H1 (cell line): ENCODE measurements at regions not wholly inside any gene's neighbourhood (a gene's known extent, or its start where the extent isn't known, plus 50 kb on each side); places are given as distances from the start of the nearest gene placed in this dataset.
A peak's percentile ranks its signal among the peaks of the same experiment; 100 is the strongest.

Source experiments
- CTCF ChIA-PET: fragments of 300-600 bp; sonication (Branson Sonifier 250); formaldehyde crosslinking; loops from one replicate; lab custom pipeline; 2021; ENCODE audit not compliant: partially characterized antibody; lab: Charles Lee
- POLR2A ChIA-PET: fragments of 300-600 bp; sonication (Branson Sonifier 250); formaldehyde crosslinking; loops from one replicate; lab custom pipeline; 2021; ENCODE audit warnings: inconsistent platforms; ENCODE audit not compliant: partially characterized antibody; lab: Charles Lee
- DNase-seq, 2 experiments: peaks; one replicate each; pipeline versions ENCODE4 v3.0.0 to v3.0.0-alpha.2; 2010 to 2022; ENCODE audit warnings: low spot score in 2 of 2, low read depth in 1 of 2, mixed read lengths in 1 of 2
- FAIRE-seq: peaks from 2 replicates; lab custom pipeline; 2011; peaks lifted over from hg19 to GRCh38; lab: Jason Lieb, UNC
- H2AFZ ChIP-seq: 2 replicates; pipeline ENCODE4 v1.8.1; 2012; ENCODE audit warnings: low read length, inconsistent platforms
- H2AK5ac ChIP-seq: 2 replicates; pipeline ENCODE4 v1.6.1; 2013; ENCODE audit warnings: low read depth, low read length
- H2BK120ac ChIP-seq: replicated peaks from 2 replicates; pipeline ENCODE3; 2013; ENCODE audit warnings: low read depth, low read length, inconsistent platforms
- H2BK12ac ChIP-seq: 2 replicates; pipeline ENCODE4 v1.6.1; 2013; ENCODE audit warnings: low read depth, low read length
- H2BK15ac ChIP-seq: 2 replicates; pipeline ENCODE4 v1.6.1; 2013; ENCODE audit warnings: low read length
- H2BK20ac ChIP-seq: 2 replicates; pipeline ENCODE4 v1.6.1; 2013; ENCODE audit warnings: low read length
- H2BK5ac ChIP-seq: 2 replicates; pipeline ENCODE4 v1.6.1; 2013; ENCODE audit warnings: low read depth, low read length
- H3K14ac ChIP-seq: 2 replicates; pipeline ENCODE4 v1.6.1; 2013; ENCODE audit warnings: inconsistent platforms; ENCODE audit not compliant: insufficient read length
- H3K18ac ChIP-seq: 2 replicates; pipeline ENCODE4 v1.6.1; 2013; ENCODE audit warnings: low read length; ENCODE audit errors: extremely low read depth
- H3K23ac ChIP-seq: 2 replicates; pipeline ENCODE4 v1.6.1; 2013; ENCODE audit warnings: inconsistent platforms; ENCODE audit not compliant: insufficient read length
- H3K23me2 ChIP-seq: 2 replicates; pipeline ENCODE4 v1.6.1; 2013; ENCODE audit warnings: low read depth, low read length
- H3K27ac ChIP-seq: 2 replicates; pipeline ENCODE4 v1.6.1; 2011; ENCODE audit warnings: low read depth, low read length, inconsistent platforms
- H3K27me3 ChIP-seq, 4 experiments: replicated peaks in 1 of 4; 1 replicate in 1 of 4; 2 replicates in 3 of 4; pipeline versions ENCODE4 v1.6.1 to v1.8.1; 2011 to 2013; ENCODE audit warnings: low read length in 3 of 4, mild to moderate bottlenecking in 3 of 4, inconsistent platforms in 2 of 4, mixed read lengths in 2 of 4, moderate library complexity in 1 of 4; ENCODE audit not compliant: control insufficient read depth in 3 of 4, insufficient read depth in 3 of 4; ENCODE audit errors: extremely low read depth in 1 of 4
- H3K36me3 ChIP-seq, 4 experiments: 2 replicates each; pipeline versions ENCODE4 v1.6.1 to v1.8.1; 2011 to 2013; ENCODE audit warnings: mild to moderate bottlenecking in 4 of 4, low read length in 3 of 4, moderate library complexity in 2 of 4, control low read depth in 1 of 4, inconsistent platforms in 1 of 4; ENCODE audit not compliant: insufficient read depth in 4 of 4, control insufficient read depth in 2 of 4
- H3K4ac ChIP-seq: replicated peaks from 2 replicates; pipeline ENCODE3; 2013; ENCODE audit warnings: low read length, low read depth, mixed read lengths, inconsistent platforms; ENCODE audit not compliant: insufficient read length
- H3K4me1 ChIP-seq, 4 experiments: replicated peaks in 1 of 4; 1 replicate in 1 of 4; 2 replicates in 3 of 4; pipeline versions ENCODE4 v1.6.1 to v1.8.1; 2011 to 2013; ENCODE audit warnings: low read length in 3 of 4, inconsistent platforms in 2 of 4, mixed read lengths in 1 of 4; ENCODE audit not compliant: insufficient read depth in 4 of 4, control insufficient read depth in 3 of 4
- H3K4me2 ChIP-seq, 2 experiments: 2 replicates each; pipeline versions ENCODE4 v1.6.1 to v1.8.1; 2011 to 2013; ENCODE audit warnings: low read depth in 2 of 2, low read length in 2 of 2, control low read depth in 1 of 2, inconsistent platforms in 1 of 2, mild to moderate bottlenecking in 1 of 2; ENCODE audit not compliant: insufficient read depth in 1 of 2
- H3K4me3 ChIP-seq, 4 experiments: fragments of 200-600, 300-600 bp in 1 of 4; sonication (generic), shearing (Covaris generic), sonication (Bioruptor Twin) in 1 of 4; 2 replicates each; pipeline versions ENCODE4 v1.5.1 to v1.8.1; 2011 to 2016; ENCODE audit warnings: low read length in 4 of 4, low read depth in 3 of 4, control low read depth in 2 of 4, inconsistent platforms in 2 of 4, mild to moderate bottlenecking in 2 of 4, mixed read lengths in 1 of 4, moderate library complexity in 1 of 4; ENCODE audit not compliant: insufficient read depth in 2 of 4; ENCODE audit errors: extremely low read depth in 1 of 4
- H3K56ac ChIP-seq: replicated peaks from 2 replicates; pipeline ENCODE3; 2013; ENCODE audit warnings: low read depth, mild to moderate bottlenecking, mixed read lengths, low read length, inconsistent platforms; ENCODE audit not compliant: insufficient read length
- H3K79me1 ChIP-seq: 2 replicates; pipeline ENCODE4 v1.6.1; 2013; ENCODE audit warnings: low read depth, low read length, control low read depth
- H3K79me2 ChIP-seq, 2 experiments: 2 replicates each; pipeline versions ENCODE4 v1.6.1 to v1.8.1; 2012 to 2013; ENCODE audit warnings: low read length in 2 of 2, mild to moderate bottlenecking in 2 of 2, inconsistent platforms in 1 of 2; ENCODE audit not compliant: insufficient read depth in 2 of 2, control insufficient read depth in 1 of 2
- H3K9ac ChIP-seq, 4 experiments: replicated peaks in 1 of 4; 1 replicate in 1 of 4; 2 replicates in 3 of 4; pipeline versions ENCODE4 v1.6.1 to v1.8.1; 2011 to 2013; ENCODE audit warnings: low read depth in 3 of 4, low read length in 3 of 4, control low read depth in 2 of 4, mild to moderate bottlenecking in 2 of 4, moderate library complexity in 2 of 4, inconsistent platforms in 1 of 4; ENCODE audit errors: extremely low read depth in 1 of 4
- H3K9me3 ChIP-seq, 2 experiments: 2 replicates each; pipeline versions ENCODE4 v1.6.1 to v1.8.1; 2012 to 2013; ENCODE audit warnings: mild to moderate bottlenecking in 2 of 2, moderate library complexity in 2 of 2, control low read depth in 1 of 2, inconsistent platforms in 1 of 2, low read depth in 1 of 2, low read length in 1 of 2, mixed read lengths in 1 of 2; ENCODE audit not compliant: insufficient read depth in 2 of 2
- H4K20me1 ChIP-seq, 2 experiments: replicated peaks in 1 of 2; 2 replicates each; pipeline versions ENCODE3 to v1.8.1; 2011 to 2013; ENCODE audit warnings: inconsistent platforms in 2 of 2, low read length in 2 of 2, mild to moderate bottlenecking in 1 of 2; ENCODE audit not compliant: insufficient read depth in 2 of 2, control insufficient read depth in 1 of 2
- H4K5ac ChIP-seq: 2 replicates; pipeline ENCODE4 v1.6.1; 2013; ENCODE audit warnings: low read length, low read depth, mixed read lengths, inconsistent platforms; ENCODE audit not compliant: insufficient read length
- H4K8ac ChIP-seq: 2 replicates; pipeline ENCODE4 v1.8.0; 2013; ENCODE audit warnings: mild to moderate bottlenecking, moderate library complexity, low read length, inconsistent platforms; ENCODE audit not compliant: insufficient read depth; ENCODE audit errors: extremely low read depth
- H4K91ac ChIP-seq: replicated peaks from 2 replicates; pipeline ENCODE3; 2013; ENCODE audit warnings: low read length, mixed read lengths, inconsistent platforms; ENCODE audit not compliant: insufficient read length
- CEBPB ChIP-seq: IDR thresholded peaks from 2 replicates; pipeline ENCODE4 v1.6.1; 2012; ENCODE audit warnings: low read depth, low read length
- EP300 ChIP-seq, 2 experiments: IDR thresholded peaks; 1 replicate in 1 of 2; 2 replicates in 1 of 2; pipeline ENCODE4 v1.6.1; 2011 to 2012; ENCODE audit warnings: low read depth in 2 of 2, low read length in 2 of 2, mild to moderate bottlenecking in 2 of 2, borderline replicate concordance in 1 of 2, inconsistent platforms in 1 of 2, moderate library complexity in 1 of 2
- HDAC6 ChIP-seq: IDR thresholded peaks from one replicate; pipeline ENCODE4 v1.7.1; 2012; ENCODE audit warnings: low read depth, mild to moderate bottlenecking, inconsistent platforms, low read length, moderate library complexity
- KDM1A ChIP-seq: fragments of 200-600, 300-600 bp; sonication (generic); IDR thresholded peaks from 2 replicates; pipeline ENCODE4 v1.7.1; 2016; ENCODE audit warnings: mild to moderate bottlenecking, low read length, borderline replicate concordance
- KDM5A ChIP-seq: fragments of 200-600 bp; IDR thresholded peaks from 2 replicates; pipeline ENCODE4 v1.7.1; 2012; ENCODE audit warnings: mild to moderate bottlenecking, low read length, inconsistent platforms, mixed read lengths
- NRF1 ChIP-seq: IDR thresholded peaks from 2 replicates; pipeline ENCODE4 v1.6.1; 2011; ENCODE audit warnings: mild to moderate bottlenecking, low read depth, low read length, improper control_type of control experiment
- PHF8 ChIP-seq: fragments of 200-600 bp; sonication (generic); conservative IDR thresholded peaks from 2 replicates; pipeline ENCODE4 v1.7.1; 2012; ENCODE audit warnings: low read depth, mild to moderate bottlenecking, inconsistent platforms, low read length, moderate library complexity
- RNF2 ChIP-seq: fragments of 200-900, 300-1000 bp; sonication (generic); IDR thresholded peaks from 2 replicates; pipeline ENCODE4 v1.7.1; 2016; ENCODE audit warnings: borderline replicate concordance, low read depth, mild to moderate bottlenecking, antibody characterized with exemption, low read length; ENCODE audit not compliant: poor library complexity, severe bottlenecking; ENCODE audit errors: missing control alignments
- SP2 ChIP-seq: IDR thresholded peaks from 2 replicates; pipeline ENCODE4 v1.6.1; 2012; ENCODE audit warnings: mild to moderate bottlenecking, low read length, inconsistent platforms
- SUZ12 ChIP-seq: fragments of 200-600 bp; sonication (generic); IDR thresholded peaks from 2 replicates; pipeline ENCODE4 v1.6.1; 2012; ENCODE audit warnings: mild to moderate bottlenecking, inconsistent platforms, low read length, moderate library complexity, mixed read lengths
- WGBS, 2 experiments: shearing (Covaris generic) in 1 of 2; methylation state at CpG; one replicate each; pipeline versions ENCODE4 v1.1.6 to v1.1.7; 2013 to 2015; ENCODE audit warnings: low lambda C conversion rate in 2 of 2, mixed read lengths in 2 of 2, inconsistent platforms in 1 of 2, low coverage in 1 of 2, missing lambda C conversion rate in 1 of 2; ENCODE audit not compliant: insufficient replicate concordance in 2 of 2, insufficient coverage in 1 of 2, insufficient read length in 1 of 2; ENCODE audit errors: extremely low coverage in 1 of 2, missing lambda C conversion rate in 1 of 2; 5-methylcytosine and 5-hydroxymethylcytosine counted together

- CTCF ChIA-PET: interaction anchor here (0.6 to 7.2 kb wide), 5 partner anchors 7 to 532 kb away, joined by 3 to 60 read pairs (median 4); no protein-coding TSS in a partner anchor
- POLR2A ChIA-PET: interaction anchor here (1.2 kb wide), 2 partner anchors 34 to 60 kb away, joined by 4 read pairs; no protein-coding TSS in a partner anchor
- TF ChIP-seq SP2 (no peak), PHF8 (no peak), KDM5A (no peak), NRF1 (no peak), SUZ12 (no peak), RNF2 (no peak), EP300 (IDR thresholded peaks at IDR 0.05; ENCODE audit: borderline replicate concordance in 1 of 2, low read depth in 2 of 2, low read length in 2 of 2) (no peak), KDM1A (no peak), HDAC6 (no peak), CEBPB (no peak)
Measured at GRCh38 chr12:124386661-124387527, 92.0 kb downstream of the RFLNA start.

More at GRCh38 chr12:124386661-124387527, 92.0 kb downstream of the RFLNA start:
- H3K4ac ChIP-seq: no peak overlapping the region
- H2BK12ac ChIP-seq: no peak overlapping the region
- H3K27me3 ChIP-seq: no peaks in the 10 kb centered on the region
- H3K4me1 ChIP-seq: peaks cover 0 to 9% (median 7%) of the 10 kb centered on the region in 4 experiments; a peak in 5 of 7 replicates
- DNase-seq (no peak), FAIRE-seq (no peak)
- no peaks in the 10 kb centered on the region for H3K79me2 ChIP-seq
- 88% methylated on average over 19 of the region's 23 CpGs; no CpG with 5 or more reads in 1 of the 2 experiments for WGBS, 2 experiments
- no peak overlapping the region for H2AK5ac ChIP-seq
- no peak overlapping the region for H3K14ac ChIP-seq
- H3K36me3 ChIP-seq: peaks cover 2 to 15% (median 6%) of the 10 kb centered on the region in 4 experiments; a peak in 5 of 8 replicates
- no peaks in the 10 kb centered on the region; the same call in 1 of the 2 replicates for H3K79me1 ChIP-seq
- H2BK5ac ChIP-seq: no peak overlapping the region; the same call in 1 of the 2 replicates
- H3K23me2 ChIP-seq: peaks cover 7% of the 10 kb centered on the region; the same call in 1 of the 2 replicates
- no peak overlapping the region for H3K9ac ChIP-seq
- no peak overlapping the region; the same call in 1 of the 2 replicates for H3K27ac ChIP-seq
- no peak overlapping the region for H3K23ac ChIP-seq
- no peak overlapping the region for H4K91ac ChIP-seq
- no peak overlapping the region for H2BK120ac ChIP-seq
- H4K5ac ChIP-seq: no peak overlapping the region
- peak overlapping the region; percentile 32; the same call in 1 of the 2 replicates for H3K18ac ChIP-seq
- H3K56ac ChIP-seq: no peak overlapping the region
- peaks cover 14 to 21% of the 10 kb centered on the region in 2 experiments for H4K20me1 ChIP-seq
- H2BK15ac ChIP-seq: no peak overlapping the region
- no peak overlapping the region for H3K4me3 ChIP-seq
- no peaks in the 10 kb centered on the region for H3K9me3 ChIP-seq
- H2BK20ac ChIP-seq: no peak overlapping the region
- H3K4me2 ChIP-seq: no peak overlapping the region
- no peak overlapping the region for H2AFZ ChIP-seq
- H4K8ac ChIP-seq: peak overlapping the region; percentile 75
